ENCODE measurements at regions not wholly inside any gene's neighbourhood (a gene's known extent, or its start where the extent isn't known, plus 50 kb on each side); places are given as distances from the start of the nearest gene placed in this dataset.

DNA sequence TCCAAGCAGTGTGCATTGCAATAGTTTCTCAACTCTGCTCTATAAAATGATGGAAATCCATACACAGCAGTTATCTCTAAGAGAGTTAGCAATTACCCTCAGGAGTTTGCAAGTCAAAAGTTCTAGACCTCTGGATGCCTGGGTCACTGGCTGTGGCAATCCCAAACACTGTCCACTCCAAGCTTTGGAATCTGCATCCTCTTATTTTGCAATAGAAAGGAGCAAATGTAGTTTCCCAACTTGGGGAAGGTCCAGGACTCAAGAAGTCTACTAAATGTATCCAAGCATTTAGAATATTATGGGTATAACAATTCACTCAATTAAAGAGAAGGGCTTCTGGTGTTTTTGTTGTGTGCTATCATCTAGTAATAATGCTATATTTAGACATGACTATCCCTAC lies 131.3 kb upstream of the NRP1 start:
- TF ChIP-seq, protein P1, sequence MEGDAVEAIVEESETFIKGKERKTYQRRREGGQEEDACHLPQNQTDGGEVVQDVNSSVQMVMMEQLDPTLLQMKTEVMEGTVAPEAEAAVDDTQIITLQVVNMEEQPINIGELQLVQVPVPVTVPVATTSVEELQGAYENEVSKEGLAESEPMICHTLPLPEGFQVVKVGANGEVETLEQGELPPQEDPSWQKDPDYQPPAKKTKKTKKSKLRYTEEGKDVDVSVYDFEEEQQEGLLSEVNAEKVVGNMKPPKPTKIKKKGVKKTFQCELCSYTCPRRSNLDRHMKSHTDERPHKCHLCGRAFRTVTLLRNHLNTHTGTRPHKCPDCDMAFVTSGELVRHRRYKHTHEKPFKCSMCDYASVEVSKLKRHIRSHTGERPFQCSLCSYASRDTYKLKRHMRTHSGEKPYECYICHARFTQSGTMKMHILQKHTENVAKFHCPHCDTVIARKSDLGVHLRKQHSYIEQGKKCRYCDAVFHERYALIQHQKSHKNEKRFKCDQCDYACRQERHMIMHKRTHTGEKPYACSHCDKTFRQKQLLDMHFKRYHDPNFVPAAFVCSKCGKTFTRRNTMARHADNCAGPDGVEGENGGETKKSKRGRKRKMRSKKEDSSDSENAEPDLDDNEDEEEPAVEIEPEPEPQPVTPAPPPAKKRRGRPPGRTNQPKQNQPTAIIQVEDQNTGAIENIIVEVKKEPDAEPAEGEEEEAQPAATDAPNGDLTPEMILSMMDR (IDR thresholded peaks at IDR 0.05; ENCODE audit: unreplicated experiment): no peak
- peaks cover 4% of the 10 kb centered on the region for H3K4me1 Mint-ChIP-seq
- peaks cover 4% of the 10 kb centered on the region for H3K9me3 Mint-ChIP-seq
- H3K4me3 Mint-ChIP-seq: no peak overlapping the region
- no peaks in the 10 kb centered on the region for H3K27me3 Mint-ChIP-seq (ENCODE audit: low read depth)
- no peak for DNase-seq (ENCODE audit: low spot score in 2 of 2, unreplicated experiment in 2 of 2)
- no peaks in the 10 kb centered on the region for H3K36me3 Mint-ChIP-seq
- H3K27ac Mint-ChIP-seq: no peak overlapping the region

DNA sequence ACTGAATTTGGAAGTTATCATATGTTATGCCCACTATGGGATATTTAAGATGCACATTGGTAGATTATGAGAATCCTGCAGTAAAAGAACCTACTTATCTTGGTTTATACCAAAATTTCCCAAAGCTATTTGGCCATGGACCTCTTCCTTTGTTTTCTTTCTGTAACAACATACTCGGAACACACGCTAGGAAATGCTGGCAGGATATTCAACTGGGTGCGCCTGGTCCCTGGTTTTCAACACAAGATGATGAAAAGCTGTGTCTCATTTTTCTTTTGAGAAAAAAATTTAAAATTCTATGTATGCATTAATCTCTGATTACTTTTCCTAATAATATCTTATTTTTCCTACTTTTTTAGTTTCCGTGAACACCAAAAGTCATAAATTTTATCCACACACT lies 128.5 kb upstream of the NRP1 start:
- DNase-seq (ENCODE audit: low spot score in 2 of 2, unreplicated experiment in 2 of 2): no peak
- Mint-ChIP-seq H3K9me3 (no peaks in the 10 kb centered on the region), H3K27me3 (ENCODE audit: low read depth) (no peaks in the 10 kb centered on the region), H3K4me1 (peaks cover 20% of the 10 kb centered on the region), H3K4me3 (no peak overlapping the region), H3K36me3 (no peaks in the 10 kb centered on the region), H3K27ac (no peak overlapping the region)
- TF ChIP-seq, protein P1 (IDR thresholded peaks at IDR 0.05; ENCODE audit: unreplicated experiment): no peak

DNA sequence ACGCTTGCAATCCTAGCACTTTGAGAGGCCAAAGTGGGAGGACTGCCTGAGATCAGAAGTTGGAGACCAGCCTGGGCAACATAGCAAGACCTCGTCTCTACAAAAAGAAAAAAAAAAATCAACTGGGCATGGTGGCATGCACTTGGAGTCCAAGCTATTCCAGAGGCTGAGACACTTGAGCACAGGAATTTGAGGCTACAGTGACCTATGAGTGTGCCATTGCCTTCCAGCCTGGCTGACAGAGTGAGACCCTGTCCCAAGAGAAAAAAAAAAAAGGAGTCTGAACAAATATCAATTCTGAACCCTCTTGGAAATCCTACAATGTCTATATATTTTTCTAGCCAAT lies 126.8 kb upstream of the NRP1 start:
- H3K36me3 Mint-ChIP-seq: no peaks in the 10 kb centered on the region
- TF ChIP-seq, protein P1 (IDR thresholded peaks at IDR 0.05; ENCODE audit: unreplicated experiment): no peak
- H3K4me1 Mint-ChIP-seq: peaks cover 20% of the 10 kb centered on the region
- H3K27ac Mint-ChIP-seq: no peak overlapping the region
- H3K4me3 Mint-ChIP-seq: no peak overlapping the region
- no peak for DNase-seq (ENCODE audit: low spot score in 2 of 2, unreplicated experiment in 2 of 2)
- H3K9me3 Mint-ChIP-seq: no peaks in the 10 kb centered on the region
- H3K27me3 Mint-ChIP-seq (ENCODE audit: low read depth): no peaks in the 10 kb centered on the region

DNA sequence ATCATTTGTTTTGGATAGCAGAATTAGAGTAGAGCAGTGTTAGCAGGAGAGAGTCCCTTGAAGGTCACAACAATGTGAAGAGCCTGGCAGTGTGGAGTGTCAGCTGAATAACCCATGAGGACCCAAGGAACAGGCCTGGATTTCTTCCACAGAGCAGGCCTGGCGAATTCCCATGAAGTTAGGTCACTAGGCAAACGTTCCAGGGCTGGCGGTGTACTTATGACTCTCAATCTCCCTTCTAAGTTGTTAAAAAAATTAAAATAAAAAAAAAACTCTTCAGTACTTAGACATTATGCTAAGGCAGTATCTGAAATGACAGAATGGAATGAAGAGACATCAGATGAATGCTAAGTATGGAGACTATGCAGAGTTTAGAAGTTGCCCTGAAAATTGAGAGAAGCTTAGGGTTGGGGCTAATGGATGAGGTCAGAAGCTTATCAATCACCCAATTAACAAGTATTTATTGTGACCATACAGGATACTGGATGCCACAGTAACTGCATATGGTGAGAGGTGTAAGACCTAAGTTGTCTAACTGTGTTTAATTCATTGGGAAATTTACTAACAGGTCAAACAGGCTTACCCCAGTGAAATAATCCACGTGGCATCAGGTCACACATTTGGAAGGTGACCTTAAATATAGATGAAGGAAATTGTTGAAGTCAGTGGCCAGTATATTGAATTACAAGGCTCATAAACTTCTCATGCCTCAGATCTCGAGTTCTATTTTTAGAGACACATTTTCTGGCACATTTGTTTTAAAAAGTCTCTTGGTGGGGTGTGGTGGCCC lies 126.2 kb upstream of the NRP1 start:
- H3K4me3 Mint-ChIP-seq: no peak overlapping the region
- H3K36me3 Mint-ChIP-seq: no peaks in the 10 kb centered on the region
- no peaks in the 10 kb centered on the region for H3K27me3 Mint-ChIP-seq (ENCODE audit: low read depth)
- peaks cover 20% of the 10 kb centered on the region for H3K4me1 Mint-ChIP-seq
- H3K27ac Mint-ChIP-seq: peak overlapping the region; percentile 64
- no peaks in the 10 kb centered on the region for H3K9me3 Mint-ChIP-seq
- DNase-seq (ENCODE audit: low spot score in 2 of 2, unreplicated experiment in 2 of 2): no peak
- TF ChIP-seq, protein P1 (IDR thresholded peaks at IDR 0.05; ENCODE audit: unreplicated experiment): no peak

DNA sequence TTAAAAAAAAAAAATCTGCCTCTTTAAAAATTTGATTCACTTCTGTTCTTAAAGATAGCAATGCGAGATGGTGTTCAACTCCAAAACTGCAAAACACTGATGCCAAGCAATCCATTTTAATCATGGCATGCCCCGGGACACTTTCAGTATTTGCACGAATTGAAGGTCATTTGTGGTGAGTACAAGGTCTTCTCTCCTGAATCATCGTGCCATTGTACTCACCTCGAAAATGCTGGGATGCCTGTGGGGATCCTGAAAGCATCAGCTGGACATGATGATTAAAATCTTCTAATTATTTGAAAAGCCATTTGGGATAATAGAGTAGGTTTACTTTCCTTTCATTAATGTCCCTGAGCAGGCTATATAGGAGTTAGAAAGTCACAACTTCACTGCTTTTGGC lies 125.1 kb upstream of the NRP1 start:
- no peaks in the 10 kb centered on the region for H3K36me3 Mint-ChIP-seq
- peak overlapping the region; percentile 64 for H3K27ac Mint-ChIP-seq
- H3K4me1 Mint-ChIP-seq: peaks cover 20% of the 10 kb centered on the region
- TF ChIP-seq, protein P1 (IDR thresholded peaks at IDR 0.05; ENCODE audit: unreplicated experiment): no peak
- DNase-seq (ENCODE audit: low spot score in 2 of 2, unreplicated experiment in 2 of 2): no peak
- no peak overlapping the region for H3K4me3 Mint-ChIP-seq
- H3K27me3 Mint-ChIP-seq (ENCODE audit: low read depth): no peaks in the 10 kb centered on the region
- no peaks in the 10 kb centered on the region for H3K9me3 Mint-ChIP-seq

All from mesothelial cell of epicardium (in vitro differentiated cells).